ENCODE measurements at regions not wholly inside any gene's neighbourhood (a gene's known extent, or its start where the extent isn't known, plus 50 kb on each side); places are given as distances from the start of the nearest gene placed in this dataset.

DNA sequence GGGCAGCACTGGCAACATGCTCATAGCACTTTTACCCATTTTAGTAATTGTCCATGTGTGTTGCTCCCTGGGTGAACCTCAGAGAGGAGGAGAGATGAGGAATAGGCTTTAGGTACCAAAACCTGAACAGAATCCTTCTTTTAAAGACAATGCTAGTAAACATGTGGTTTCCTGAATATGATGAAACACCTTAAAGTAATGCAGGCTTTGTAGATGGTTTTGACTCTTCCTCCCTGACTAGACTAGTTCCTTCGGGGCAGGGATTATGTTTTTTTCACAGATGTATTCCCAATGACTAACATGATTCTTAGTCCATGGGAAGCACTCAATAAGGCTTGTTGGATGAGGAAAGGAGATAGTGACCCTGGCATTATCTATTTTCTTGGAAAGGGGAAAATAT lies 367.6 kb upstream of the JAG1 start:
- DNase-seq (ENCODE audit: low read depth in 3 of 3), result no peak

DNA sequence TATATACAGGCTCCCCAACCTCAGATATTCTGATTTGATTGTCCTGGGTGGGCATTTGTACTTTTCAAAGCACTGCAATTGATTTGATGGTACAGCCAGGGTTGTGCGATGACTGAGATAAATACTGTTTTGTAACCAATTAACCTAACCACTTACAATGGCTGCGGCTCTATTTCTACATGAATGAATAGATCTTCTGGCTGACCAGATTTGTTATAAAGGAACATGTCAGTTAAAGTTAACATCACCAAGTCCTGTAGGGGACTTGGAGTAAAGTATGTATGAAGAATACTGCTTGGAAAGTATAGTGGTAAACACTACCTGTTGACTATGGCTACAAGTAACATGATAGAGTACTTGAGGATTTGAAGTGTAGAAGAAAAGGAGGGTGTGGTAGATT lies 369.2 kb upstream of the JAG1 start:
- no peak for DNase-seq (ENCODE audit: low read depth in 3 of 3)

DNA sequence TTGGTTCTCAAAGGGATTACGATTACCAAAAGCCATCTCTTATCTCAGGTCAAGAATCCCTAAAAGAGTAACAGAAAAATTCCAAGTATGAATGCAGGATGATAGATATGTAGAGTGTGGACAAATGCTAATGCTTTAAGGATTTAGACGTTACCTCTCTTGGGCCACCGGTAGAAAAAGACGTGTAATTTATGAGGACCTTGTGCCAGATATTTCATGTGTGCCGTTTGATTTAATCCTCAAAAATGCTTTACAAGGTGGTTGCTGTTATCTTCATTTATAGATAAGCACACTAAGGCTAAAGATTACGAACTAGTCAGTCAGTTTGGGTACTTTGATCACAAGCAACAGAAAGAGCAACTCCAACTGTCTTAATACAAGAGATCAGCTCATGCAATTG lies 370.8 kb upstream of the JAG1 start:
- no peak for DNase-seq (ENCODE audit: low read depth in 3 of 3)

DNA sequence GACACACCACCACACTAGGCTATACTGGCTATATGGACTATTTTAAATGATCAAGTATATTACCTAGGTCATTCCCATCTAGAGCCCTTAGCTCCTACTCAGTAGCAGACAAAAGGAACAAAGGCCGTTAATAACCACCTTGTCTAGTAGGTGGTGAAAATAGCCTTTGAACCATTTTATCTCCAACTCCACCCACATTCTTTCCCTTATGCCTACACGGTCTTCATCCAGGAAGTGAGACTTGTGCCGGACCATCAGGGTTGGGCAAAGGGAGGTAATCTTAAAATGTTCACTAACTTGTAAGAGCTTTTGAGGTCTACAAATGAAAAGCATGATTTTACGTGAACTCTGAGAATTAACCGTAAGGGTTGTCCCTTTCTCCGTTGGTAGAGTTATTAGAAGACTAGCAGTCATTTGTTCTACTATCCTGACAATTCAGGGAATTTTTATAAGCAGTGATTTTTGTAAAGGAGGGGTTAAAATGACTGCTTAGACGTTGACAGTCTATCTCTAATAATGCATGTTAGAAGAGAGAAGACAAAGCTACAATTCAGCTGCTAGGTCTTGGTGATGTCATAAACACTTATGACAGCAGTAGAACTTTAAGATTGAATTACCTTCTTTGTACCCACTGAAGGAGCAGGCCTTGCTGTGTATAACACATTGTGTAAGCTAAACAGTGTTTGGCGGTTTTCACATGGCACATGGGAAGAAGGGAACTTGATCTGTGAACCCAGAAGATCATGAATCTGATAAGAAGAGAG lies 371.8 kb upstream of the JAG1 start:
- no peak for DNase-seq (ENCODE audit: low read depth in 3 of 3)

DNA sequence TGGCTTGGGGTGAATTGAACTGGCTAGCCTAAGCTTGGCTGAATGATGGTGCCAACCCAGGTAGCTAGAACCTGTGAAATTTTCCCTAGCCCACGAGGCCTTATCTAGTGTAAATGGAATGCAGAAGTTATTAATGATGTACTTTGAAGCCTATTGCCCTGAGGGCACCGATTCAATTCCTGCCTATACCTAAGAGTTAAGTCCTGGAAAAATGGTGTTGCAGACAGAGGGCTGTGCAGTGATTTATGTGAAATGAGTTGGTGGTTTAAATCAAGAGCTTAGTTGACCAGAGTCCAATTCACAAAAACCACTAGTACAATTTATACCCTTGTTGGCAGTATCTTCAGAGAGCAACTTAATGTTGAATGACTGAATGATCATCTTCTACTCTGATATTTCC lies 373.8 kb upstream of the JAG1 start:
- DNase-seq (ENCODE audit: low read depth in 3 of 3), result no peak

DNA sequence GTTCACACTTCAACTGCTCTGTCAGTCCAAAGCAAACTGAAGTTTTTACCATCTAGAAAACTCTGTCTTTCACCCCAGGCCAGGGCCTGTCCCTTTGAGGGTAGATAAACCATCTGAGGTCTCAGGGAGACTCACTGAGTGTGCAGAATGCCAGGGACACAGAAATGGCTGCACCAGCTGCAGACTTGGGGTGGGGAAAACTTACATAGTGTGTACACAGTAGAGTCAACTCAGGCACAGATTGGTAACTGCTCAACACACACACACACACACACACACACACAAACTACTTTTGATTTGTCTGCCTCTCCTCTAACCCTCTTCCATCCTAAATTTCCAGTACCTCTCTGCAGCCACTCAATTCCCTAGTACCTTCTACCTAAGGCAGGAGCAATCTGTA lies 374.9 kb upstream of the JAG1 start:
- no peak for DNase-seq (ENCODE audit: low read depth in 3 of 3)

DNA sequence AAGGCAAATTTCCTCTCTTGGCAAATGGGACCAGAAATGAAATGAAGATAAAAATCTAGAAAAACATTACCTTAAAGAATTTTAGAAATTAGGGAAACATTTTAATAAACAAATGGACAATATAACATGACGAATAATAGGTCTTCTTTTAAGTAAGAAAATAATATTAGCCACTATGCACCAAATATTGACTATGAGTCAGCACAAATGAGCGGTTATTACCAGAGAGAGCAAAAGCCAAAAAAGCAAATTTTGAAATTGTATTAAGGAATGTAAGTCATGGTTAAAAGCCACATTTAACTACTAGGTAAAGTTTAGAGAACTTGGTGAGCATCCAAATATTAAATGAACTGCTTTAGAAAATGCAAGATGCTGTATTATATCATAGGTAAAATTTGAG lies 376.6 kb upstream of the JAG1 start:
- no peak for DNase-seq (ENCODE audit: low read depth in 3 of 3)

DNA sequence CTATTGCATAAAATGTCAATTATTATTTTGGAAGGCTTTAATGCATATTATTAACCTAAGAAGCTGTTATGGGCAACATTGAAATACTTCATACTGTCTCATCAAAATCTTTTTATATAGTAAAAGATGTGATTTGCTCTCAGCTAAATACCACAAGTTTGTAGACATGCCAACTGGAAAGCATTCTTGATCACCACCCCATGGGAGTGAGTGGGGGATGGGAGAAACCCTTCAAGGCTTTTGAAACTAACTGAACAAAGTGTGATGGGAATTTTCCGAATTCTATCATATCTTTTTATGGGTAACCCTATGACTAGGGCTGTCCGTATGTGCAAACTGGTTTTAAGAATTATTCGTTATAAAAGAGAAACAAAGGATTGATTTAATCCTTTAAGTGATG lies 377.3 kb upstream of the JAG1 start:
- no peak for DNase-seq (ENCODE audit: low read depth in 3 of 3)

DNA sequence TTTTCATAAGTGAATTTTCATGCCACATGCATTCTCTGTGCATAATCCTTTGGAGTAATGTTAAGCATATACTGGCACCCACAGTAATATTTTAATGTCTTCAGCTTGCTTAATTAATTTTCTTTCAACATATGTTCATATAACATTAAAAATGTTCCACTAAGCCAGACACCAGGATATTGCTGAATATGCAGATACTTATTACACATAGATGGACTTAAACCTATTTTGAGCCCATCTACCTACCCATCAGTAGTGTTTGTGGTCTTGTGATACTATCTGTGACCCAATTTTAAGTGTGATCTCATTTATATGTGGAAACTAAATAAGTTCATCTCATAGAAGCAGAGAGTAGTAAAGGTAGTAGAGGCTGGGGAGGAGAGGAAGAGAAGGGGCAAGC lies 379.5 kb upstream of the JAG1 start:
- no peak for DNase-seq (ENCODE audit: low read depth in 3 of 3)

DNA sequence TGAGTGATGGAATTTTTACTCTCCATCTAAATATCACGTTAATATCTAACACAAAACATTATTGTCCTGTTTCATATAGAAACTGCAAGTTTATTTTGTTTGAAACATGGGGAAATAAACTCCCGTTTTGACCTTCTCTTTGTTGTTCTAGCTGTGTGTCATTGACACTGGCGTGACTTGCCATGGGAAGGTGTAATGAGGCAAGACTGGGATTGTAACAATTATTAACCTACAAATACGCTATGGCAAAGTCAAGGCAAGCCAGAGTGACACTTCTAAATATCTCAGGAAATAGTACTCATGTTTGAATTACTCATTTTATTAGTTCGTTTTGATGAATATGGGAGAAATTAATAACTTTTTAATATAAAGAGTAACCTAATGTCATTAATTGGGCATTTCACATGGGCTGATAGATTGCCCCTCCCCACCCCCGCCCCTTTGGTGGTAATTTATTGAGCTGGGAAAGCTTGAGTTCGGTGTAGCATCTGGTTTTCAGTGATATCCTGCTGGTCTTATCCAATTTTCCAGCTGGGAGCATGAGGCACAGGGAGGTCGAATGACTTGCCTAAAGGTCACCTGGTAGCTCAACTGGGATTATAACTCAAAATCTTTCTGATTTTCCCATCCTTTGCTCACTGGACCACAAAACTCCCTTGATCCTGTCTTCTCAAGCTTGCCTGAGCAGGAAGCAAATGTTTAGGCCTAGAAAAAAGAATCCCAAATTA lies 380.6 kb upstream of the JAG1 start:
- DNase-seq (ENCODE audit: low read depth in 3 of 3), result no peak

DNA sequence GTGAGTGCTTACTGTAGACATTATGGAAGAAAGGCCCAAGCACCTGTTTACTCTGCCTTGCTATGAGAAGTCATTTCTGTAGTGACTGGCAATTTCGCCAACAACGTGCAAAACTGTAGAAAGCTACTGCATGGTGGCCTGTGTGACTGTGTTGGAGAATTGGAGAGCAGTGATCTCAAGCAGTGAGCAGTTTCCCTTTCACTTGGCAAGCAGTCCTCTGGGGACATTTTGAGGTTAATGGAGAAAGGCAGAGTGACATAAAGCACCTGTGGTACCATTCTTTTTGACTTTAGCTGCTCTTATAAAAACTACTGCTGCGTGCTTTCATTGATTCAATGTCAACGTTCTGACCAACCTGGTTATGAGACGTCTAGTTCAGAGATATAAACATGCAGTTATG lies 382.6 kb upstream of the JAG1 start:
- DNase-seq (ENCODE audit: low read depth in 3 of 3), result no peak

DNA sequence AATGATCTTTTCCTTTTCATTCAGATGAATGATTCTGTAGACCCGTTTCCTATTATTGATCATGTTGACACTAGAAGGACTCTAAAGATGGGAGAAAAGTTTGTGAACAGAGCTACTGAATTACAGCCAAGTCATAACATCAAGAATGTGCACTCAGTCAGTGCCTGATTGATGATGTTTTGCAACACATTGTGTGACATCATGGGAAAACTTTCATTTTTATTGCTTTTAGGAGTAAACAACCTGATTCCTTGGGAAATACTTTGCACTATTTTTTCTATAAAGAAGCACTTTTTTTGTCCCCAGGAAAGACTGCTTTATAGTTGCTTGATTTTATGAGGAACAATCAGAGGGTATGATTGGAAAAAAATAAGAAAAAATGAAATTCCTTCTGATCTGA lies 383.8 kb upstream of the JAG1 start:
- no peak for DNase-seq (ENCODE audit: low read depth in 3 of 3)

DNA sequence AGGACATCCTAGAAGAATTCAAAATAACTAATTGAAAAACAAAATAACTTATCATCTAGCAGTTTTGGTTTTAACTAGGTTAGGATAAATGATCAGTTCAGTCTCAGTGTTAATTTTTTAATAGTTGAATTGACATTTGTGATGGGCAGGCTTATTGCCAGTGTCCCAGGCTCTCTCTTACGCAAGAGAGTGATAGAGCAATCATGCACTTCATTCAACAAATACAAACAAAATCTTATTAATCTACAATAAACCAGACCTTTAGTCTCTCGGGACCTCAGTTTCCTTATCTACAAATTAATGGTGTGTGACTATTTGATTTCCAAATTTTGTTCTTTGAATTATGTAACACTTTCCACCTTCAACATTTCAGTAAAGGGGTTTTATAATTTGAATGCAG lies 385.9 kb upstream of the JAG1 start:
- no peak for DNase-seq (ENCODE audit: low read depth in 3 of 3)

DNA sequence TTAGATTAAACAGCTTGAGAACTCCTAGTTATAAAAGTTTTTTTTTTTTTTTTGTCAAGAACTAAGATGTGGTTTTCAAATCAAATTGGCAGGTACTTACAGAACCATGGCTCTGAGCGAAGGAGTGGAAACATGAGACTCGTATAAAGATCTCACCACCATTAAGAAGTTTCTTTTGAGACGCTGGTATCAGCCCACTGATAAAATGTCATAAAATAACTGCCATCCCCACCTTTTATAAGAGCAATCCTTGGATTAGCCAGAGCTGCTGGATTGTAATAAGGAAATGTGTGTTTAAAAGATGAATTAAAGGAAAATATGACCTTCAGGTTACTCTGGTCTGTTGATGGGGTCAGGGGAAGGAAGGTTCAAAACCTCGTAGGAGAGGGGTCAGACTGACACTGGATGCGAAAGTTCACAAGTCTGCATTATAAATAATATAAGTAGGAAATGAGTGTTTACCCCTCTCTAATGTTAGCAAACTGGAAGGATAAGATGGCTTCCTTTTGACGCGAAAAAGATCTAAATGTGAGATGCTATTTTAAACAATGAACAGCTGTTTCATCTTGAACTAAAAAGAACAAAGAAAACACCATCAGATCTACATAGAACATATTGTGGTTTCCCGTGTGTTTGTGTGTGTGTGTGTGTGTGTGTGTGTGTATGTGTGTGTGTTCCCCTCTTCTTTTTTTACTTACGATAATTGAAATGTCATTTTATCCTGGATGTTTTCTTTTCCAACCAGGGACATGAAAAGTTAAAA lies 386.8 kb upstream of the JAG1 start:
- no peak for DNase-seq (ENCODE audit: low read depth in 3 of 3)

DNA sequence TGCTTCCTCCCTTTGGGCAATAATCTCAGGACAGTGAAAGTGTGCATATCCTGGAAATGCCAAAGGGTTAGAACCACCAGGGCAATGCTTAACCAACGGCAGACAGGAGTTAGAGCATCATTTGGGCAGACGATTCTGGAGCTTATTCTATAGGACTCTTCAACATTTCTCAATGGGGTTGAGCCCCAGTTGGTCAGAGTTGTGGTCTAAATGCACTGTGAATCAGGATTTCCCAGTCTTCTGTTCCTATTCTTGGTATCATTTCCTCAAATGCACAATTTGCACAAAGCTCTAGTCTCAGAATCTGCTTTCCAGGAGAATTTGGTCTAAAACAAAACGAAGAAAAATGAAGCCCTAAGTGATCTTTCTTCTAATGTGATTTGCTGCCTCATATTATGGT lies 389.6 kb upstream of the JAG1 start:
- DNase-seq (ENCODE audit: low read depth in 3 of 3), result no peak

DNA sequence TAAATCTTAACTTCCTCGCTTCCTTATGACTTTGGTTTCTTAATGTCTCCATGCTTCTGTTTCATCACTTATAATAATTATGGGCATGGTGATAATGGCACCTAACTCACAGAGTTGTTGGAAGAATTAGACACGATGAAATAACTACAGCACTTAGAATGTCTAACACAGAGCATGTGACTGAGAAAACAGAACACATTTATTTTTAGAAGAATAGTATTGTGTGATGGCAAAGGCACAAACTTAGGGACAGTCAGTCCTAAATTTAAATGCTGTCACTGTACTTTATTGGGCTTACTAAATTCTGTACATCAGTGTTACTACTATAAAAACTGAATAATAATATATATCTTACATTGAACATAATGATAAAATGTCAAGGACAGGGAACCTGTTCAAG lies 391.1 kb upstream of the JAG1 start:
- DNase-seq (ENCODE audit: low read depth in 3 of 3), result no peak

DNA sequence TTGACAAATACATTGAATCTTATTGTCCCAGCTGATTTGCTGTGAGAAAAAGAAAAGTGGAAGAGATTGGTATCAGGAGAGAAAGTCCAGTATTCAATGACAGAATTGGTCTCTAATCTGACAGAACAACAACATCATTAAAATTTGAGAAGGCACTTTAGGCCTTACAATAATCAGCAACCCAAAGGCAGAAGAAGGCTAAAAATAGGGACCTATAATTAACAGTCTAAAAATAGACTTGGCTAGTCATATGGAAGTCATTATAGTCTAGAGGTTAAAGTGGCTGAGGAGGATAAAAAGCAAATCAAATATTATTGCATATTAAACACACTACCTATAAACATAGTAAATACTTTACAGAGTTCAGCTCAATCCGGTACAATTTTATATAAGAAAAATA lies 393.6 kb upstream of the JAG1 start:
- no peak for DNase-seq (ENCODE audit: low read depth in 3 of 3)

DNA sequence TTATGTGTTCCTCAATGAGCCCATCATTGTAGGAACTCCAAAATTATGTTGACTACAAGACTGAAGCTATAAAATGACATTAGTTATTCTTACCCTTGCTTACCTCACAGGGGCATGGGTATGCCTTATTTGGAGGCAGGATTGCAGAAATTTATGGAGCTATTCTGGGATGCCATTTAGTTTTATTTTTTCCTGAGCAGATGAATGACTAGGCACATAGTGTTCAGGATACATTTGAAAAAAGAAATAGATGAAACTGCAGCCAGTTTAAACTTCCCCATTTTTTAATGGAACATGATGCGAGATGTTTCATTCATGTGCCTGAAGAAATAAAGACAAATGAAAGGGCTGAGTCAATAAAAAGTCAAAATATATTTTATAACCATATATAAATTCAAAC lies 399.2 kb upstream of the JAG1 start:
- no peak for DNase-seq (ENCODE audit: low read depth in 3 of 3)

DNA sequence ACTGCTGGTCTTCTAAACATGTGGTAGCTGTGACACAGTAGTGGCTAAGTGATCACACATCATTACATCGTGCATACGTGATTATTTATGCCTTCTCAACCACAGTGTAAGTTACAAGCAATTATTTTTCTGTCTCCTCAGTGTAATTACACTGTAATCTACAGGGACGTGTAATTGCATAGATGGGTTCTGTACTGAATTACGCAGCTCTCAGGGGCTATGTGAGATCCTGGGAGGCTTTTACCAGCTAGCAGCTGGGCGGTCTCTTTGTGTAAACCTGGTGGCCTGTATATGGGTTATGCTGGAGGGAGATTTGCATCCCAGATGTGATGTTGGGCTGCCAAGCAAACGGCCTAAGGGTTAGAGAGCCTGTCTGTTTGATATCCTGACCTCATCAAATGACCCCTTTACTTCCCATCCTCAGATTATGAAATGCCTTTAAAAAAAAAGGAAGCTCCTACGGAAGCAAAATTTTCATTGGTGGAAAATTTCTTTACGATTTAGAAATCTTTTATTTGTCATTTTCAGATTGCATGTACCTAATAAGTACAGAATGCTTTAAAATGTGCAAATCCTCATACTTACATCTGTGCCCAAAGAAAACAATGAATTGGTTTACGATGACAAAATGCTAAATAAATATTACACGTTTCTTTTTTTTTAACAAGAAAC lies 402.8 kb upstream of the JAG1 start:
- no peak for DNase-seq (ENCODE audit: low read depth in 3 of 3)

DNA sequence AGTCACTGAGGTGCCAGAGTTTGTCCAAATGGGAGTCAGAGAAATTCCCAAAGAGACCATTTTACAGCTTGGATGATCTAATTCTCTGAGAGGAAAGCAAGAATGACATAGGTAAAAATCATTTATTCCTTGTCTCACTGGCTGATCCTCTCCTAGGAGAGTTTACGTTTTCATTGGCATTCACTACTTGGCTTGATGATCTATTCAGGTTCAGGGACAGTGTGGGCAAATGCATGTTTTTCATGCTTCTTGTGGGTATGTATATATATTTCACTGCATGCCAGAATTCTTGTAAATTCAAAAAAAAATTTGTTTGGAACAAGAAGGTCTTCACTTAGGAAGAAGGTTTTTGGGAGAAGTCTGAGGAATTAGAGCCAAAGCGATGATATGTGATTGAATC lies 403.4 kb upstream of the JAG1 start:
- DNase-seq (ENCODE audit: low read depth in 3 of 3), result no peak

DNA sequence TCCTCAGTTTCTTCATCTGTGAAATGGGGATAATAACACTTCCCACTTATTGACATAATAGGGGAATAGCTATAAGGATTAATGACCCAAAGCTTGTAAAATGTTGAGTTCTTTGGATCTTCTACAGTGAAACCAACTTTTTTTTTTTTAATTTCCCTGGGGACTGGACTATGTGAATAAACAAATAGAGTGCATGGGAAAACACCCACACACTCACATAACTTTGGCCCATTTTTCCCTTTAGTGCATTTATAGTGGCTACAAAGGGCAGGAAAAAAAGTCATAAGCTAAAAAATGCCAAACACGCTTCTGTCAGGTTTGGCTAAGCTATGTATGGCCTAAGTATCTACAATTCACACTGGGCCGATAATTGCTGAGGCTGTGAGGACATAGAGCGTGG lies 406.2 kb upstream of the JAG1 start:
- no peak for DNase-seq (ENCODE audit: low read depth in 3 of 3)

DNA sequence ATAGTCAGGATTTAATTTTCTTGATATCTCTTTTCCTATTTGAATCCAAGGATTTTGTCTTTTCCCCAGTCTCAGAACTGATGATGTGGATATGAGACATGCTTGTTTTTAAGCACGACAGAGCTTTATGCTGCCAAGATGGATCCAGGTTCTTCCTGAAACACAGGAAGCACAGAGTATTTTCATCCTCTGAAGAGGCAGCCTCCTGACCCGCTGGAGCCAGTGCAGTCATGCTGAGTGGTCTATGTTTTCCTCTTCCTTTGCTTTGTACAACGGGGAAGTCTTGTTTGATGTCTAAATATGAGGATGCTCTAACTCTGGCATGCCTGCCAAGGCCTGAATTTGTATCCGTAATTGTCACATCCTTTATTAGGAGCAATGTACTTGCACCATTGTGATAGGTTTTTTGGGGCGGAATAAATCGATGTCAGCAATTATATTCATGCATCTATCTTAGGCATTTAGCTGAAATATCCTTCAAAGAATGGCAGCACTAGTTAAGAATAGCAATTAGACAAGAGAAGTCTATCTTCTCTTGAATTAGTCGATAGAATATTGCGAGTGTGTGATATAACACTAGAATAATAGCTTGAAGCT lies 407.1 kb upstream of the JAG1 start:
- no peak for DNase-seq (ENCODE audit: low read depth in 3 of 3)

Data from stimulated activated CD4-positive, alpha-beta T cell treated with anti-CD3 and anti-CD28 coated beads, TNF-alpha, amount 100 ng/mL, for 24 hours (primary cell).